Activated T-cell treated with anti-CD3 and anti-CD28 coated beads, Interleukin-2, amount 50 U/mL, for 72 hours (primary cell): ENCODE measurements at regions not wholly inside any gene's neighbourhood (a gene's known extent, or its start where the extent isn't known, plus 50 kb on each side); places are given as distances from the start of the nearest gene placed in this dataset.

Experiments used
- ATAC-seq, 2 donors: fragments of 150-1000 bp; cut with Tn5 transposase; replicated peaks in 1 of 2; 2 replicates each; pipeline ENCODE4 v1.10.0; 2021; ENCODE audit warnings: moderate library complexity in 2 of 2, mild to moderate bottlenecking in 1 of 2
- DNase-seq, 2 donors: peaks; one replicate each; pipeline ENCODE4 v3.0.0; 2021 to 2022; ENCODE audit warnings: mixed read lengths in 1 of 2
- H3K27ac Mint-ChIP-seq: one replicate; pipeline ENCODE4 v1.8.0; 2022; ENCODE audit warnings: mild to moderate bottlenecking, moderate library complexity, mixed read lengths
- H3K27me3 Mint-ChIP-seq: one replicate; pipeline ENCODE4 v1.8.0; 2022; ENCODE audit warnings: low read depth, mixed read lengths
- H3K36me3 Mint-ChIP-seq, 2 donors: one replicate each; pipeline ENCODE4 v1.8.0; 2022; ENCODE audit warnings: mixed read lengths in 2 of 2, mild to moderate bottlenecking in 1 of 2; ENCODE audit not compliant: insufficient read depth in 2 of 2
- H3K4me1 Mint-ChIP-seq: one replicate; pipeline ENCODE4 v1.8.0; 2022; ENCODE audit warnings: low read depth, mixed read lengths
- H3K4me3 Mint-ChIP-seq, 2 donors: one replicate each; pipeline ENCODE4 v1.8.0; 2022; ENCODE audit warnings: mild to moderate bottlenecking in 2 of 2, mixed read lengths in 2 of 2, moderate library complexity in 2 of 2
- H3K9me3 Mint-ChIP-seq, 2 donors: one replicate each; pipeline ENCODE4 v1.8.0; 2022; ENCODE audit warnings: mixed read lengths in 2 of 2

GRCh38 chr6:46072866-46073265 lies 56.9 kb upstream of the ENPP4 start:
- Mint-ChIP-seq H3K36me3 (peaks cover 3 to 5% of the 10 kb centered on the region in 2 donors), H3K27me3 (peaks cover 7% of the 10 kb centered on the region), H3K4me3 (no peak overlapping the region), H3K27ac (no peak overlapping the region), H3K4me1 (no peaks in the 10 kb centered on the region), H3K9me3 (peaks cover 2 to 4% of the 10 kb centered on the region in 2 donors)
- DNase-seq (no peak), ATAC-seq (no peak)

- H3K27ac Mint-ChIP-seq, result peak overlapping the region; percentile 32
- DNase-seq, result peak; percentile 12 to 22
These were observed 51.5 kb upstream of the ENPP4 start for GRCh38 chr6:46078294-46078693.

GRCh38 chr6:46079061-46079460 lies 50.7 kb upstream of the ENPP4 start:
- Mint-ChIP-seq H3K4me1 (peaks cover 10% of the 10 kb centered on the region), H3K4me3 (no peak overlapping the region), H3K9me3 (no peaks in the 10 kb centered on the region), H3K27ac (no peak overlapping the region), H3K36me3 (no peaks in the 10 kb centered on the region), H3K27me3 (peaks cover 7% of the 10 kb centered on the region)
- ATAC-seq, result no peak
- no peak for DNase-seq

More at GRCh38 chr6:46078294-46078693, 51.5 kb upstream of the ENPP4 start:
- Mint-ChIP-seq H3K36me3 (no peaks in the 10 kb centered on the region), H3K27me3 (peaks cover 7% of the 10 kb centered on the region), H3K4me3 (peak overlapping the region in 1 of 2 donors; percentile 72), H3K9me3 (no peaks in the 10 kb centered on the region), H3K4me1 (peaks cover 10% of the 10 kb centered on the region)
- ATAC-seq, result peak; percentile 60 to 69
